ENCODE measurements at regions not wholly inside any gene's neighbourhood (a gene's known extent, or its start where the extent isn't known, plus 50 kb on each side); places are given as distances from the start of the nearest gene placed in this dataset.
"Not testable (repeated sequence)": the region's sequence is repeated elsewhere in the genome, so short reads cannot be mapped to it uniquely, and the experiment has no call there.

- DNase-seq (ENCODE audit: low read depth, low spot score), result no peak
- in situ Hi-C loops (cut with HindIII; ENCODE audit: low pct_unique_long_range_greater_than_20kb, low sequenced_read_pairs), result no loop called here
Observed at GRCh38 chr7:69192134-69192533, 406.1 kb upstream of the AUTS2 start.

- no peak for DNase-seq (ENCODE audit: low read depth, low spot score)
- in situ Hi-C loops (cut with HindIII; ENCODE audit: low pct_unique_long_range_greater_than_20kb, low sequenced_read_pairs), result no loop called here
Observed at GRCh38 chr7:69193061-69193460, 405.2 kb upstream of the AUTS2 start.

GRCh38 chr7:69196593-69196992 lies 401.7 kb upstream of the AUTS2 start:
- DNase-seq (ENCODE audit: low read depth, low spot score), result no peak
- in situ Hi-C loops (cut with HindIII; ENCODE audit: low pct_unique_long_range_greater_than_20kb, low sequenced_read_pairs), result no loop called here

- DNase-seq (ENCODE audit: low read depth, low spot score), result no peak
- in situ Hi-C loops (cut with HindIII; ENCODE audit: low pct_unique_long_range_greater_than_20kb, low sequenced_read_pairs), result no loop called here
Observed at GRCh38 chr7:69198250-69198649, 400.0 kb upstream of the AUTS2 start.

GRCh38 chr7:69199041-69199440 lies 399.2 kb upstream of the AUTS2 start:
- no peak for DNase-seq (ENCODE audit: low read depth, low spot score)
- in situ Hi-C loops (cut with HindIII; ENCODE audit: low pct_unique_long_range_greater_than_20kb, low sequenced_read_pairs), result no loop called here

- in situ Hi-C loops (cut with HindIII; ENCODE audit: low pct_unique_long_range_greater_than_20kb, low sequenced_read_pairs), result no loop called here
- DNase-seq (ENCODE audit: low read depth, low spot score), result no peak
Observed at GRCh38 chr7:69199661-69200060, 398.6 kb upstream of the AUTS2 start.

GRCh38 chr7:69203871-69204270 lies 394.4 kb upstream of the AUTS2 start:
- in situ Hi-C loops (cut with HindIII; ENCODE audit: low pct_unique_long_range_greater_than_20kb, low sequenced_read_pairs), result no loop called here
- DNase-seq (ENCODE audit: low read depth, low spot score), result no peak

GRCh38 chr7:69204943-69205342 lies 393.3 kb upstream of the AUTS2 start:
- in situ Hi-C loops (cut with HindIII; ENCODE audit: low pct_unique_long_range_greater_than_20kb, low sequenced_read_pairs), result no loop called here

GRCh38 chr7:69205581-69205980 lies 392.7 kb upstream of the AUTS2 start:
- DNase-seq (ENCODE audit: low read depth, low spot score), result no peak

More at GRCh38 chr7:69204943-69205342, 393.3 kb upstream of the AUTS2 start:
- DNase-seq (ENCODE audit: low read depth, low spot score), result no peak

GRCh38 chr7:69208276-69208675 lies 390.0 kb upstream of the AUTS2 start:
- in situ Hi-C loops (cut with HindIII; ENCODE audit: low pct_unique_long_range_greater_than_20kb, low sequenced_read_pairs), result no loop called here
- DNase-seq (ENCODE audit: low read depth, low spot score), result no peak

More at GRCh38 chr7:69205581-69205980, 392.7 kb upstream of the AUTS2 start:
- in situ Hi-C loops (cut with HindIII; ENCODE audit: low pct_unique_long_range_greater_than_20kb, low sequenced_read_pairs), result no loop called here

GRCh38 chr7:69208848-69209247 lies 389.4 kb upstream of the AUTS2 start:
- in situ Hi-C loops (cut with HindIII; ENCODE audit: low pct_unique_long_range_greater_than_20kb, low sequenced_read_pairs), result no loop called here
- no peak for DNase-seq (ENCODE audit: low read depth, low spot score)

- DNase-seq (ENCODE audit: low read depth, low spot score), result no peak
- in situ Hi-C loops (cut with HindIII; ENCODE audit: low pct_unique_long_range_greater_than_20kb, low sequenced_read_pairs), result no loop called here
Observed at GRCh38 chr7:69211336-69211735, 386.9 kb upstream of the AUTS2 start.

GRCh38 chr7:69211739-69212138 lies 386.5 kb upstream of the AUTS2 start:
- in situ Hi-C loops (cut with HindIII; ENCODE audit: low pct_unique_long_range_greater_than_20kb, low sequenced_read_pairs), result no loop called here
- no peak for DNase-seq (ENCODE audit: low read depth, low spot score)

- in situ Hi-C loops (cut with HindIII; ENCODE audit: low pct_unique_long_range_greater_than_20kb, low sequenced_read_pairs), result no loop called here
- no peak for DNase-seq (ENCODE audit: low read depth, low spot score)
Observed at GRCh38 chr7:69213878-69214277, 384.4 kb upstream of the AUTS2 start.

GRCh38 chr7:69215516-69215915 lies 382.8 kb upstream of the AUTS2 start:
- DNase-seq (ENCODE audit: low read depth, low spot score); in situ Hi-C loops (cut with HindIII; ENCODE audit: low pct_unique_long_range_greater_than_20kb, low sequenced_read_pairs): not testable (repeated sequence)

- in situ Hi-C loops (cut with HindIII; ENCODE audit: low pct_unique_long_range_greater_than_20kb, low sequenced_read_pairs), result no loop called here
- DNase-seq (ENCODE audit: low read depth, low spot score), result no peak
Observed at GRCh38 chr7:69217516-69218350, 380.5 kb upstream of the AUTS2 start.

GRCh38 chr7:69218576-69218975 lies 379.7 kb upstream of the AUTS2 start:
- in situ Hi-C loops (cut with HindIII; ENCODE audit: low pct_unique_long_range_greater_than_20kb, low sequenced_read_pairs), result no loop called here
- no peak for DNase-seq (ENCODE audit: low read depth, low spot score)

- in situ Hi-C loops (cut with HindIII; ENCODE audit: low pct_unique_long_range_greater_than_20kb, low sequenced_read_pairs), result no loop called here
- DNase-seq (ENCODE audit: low read depth, low spot score), result no peak
Observed at GRCh38 chr7:69219381-69219780, 378.9 kb upstream of the AUTS2 start.

GRCh38 chr7:69225259-69225943 lies 372.9 kb upstream of the AUTS2 start:
- no peak for DNase-seq (ENCODE audit: low read depth, low spot score)
- in situ Hi-C loops (cut with HindIII; ENCODE audit: low pct_unique_long_range_greater_than_20kb, low sequenced_read_pairs), result no loop called here
